GM21825 (cell line): ENCODE measurements at regions not wholly inside any gene's neighbourhood (a gene's known extent, or its start where the extent isn't known, plus 50 kb on each side); places are given as distances from the start of the nearest gene placed in this dataset.

ENCODE experiments used
- ATAC-seq: cut with Tn5 transposase; IDR thresholded peaks from one replicate; pipeline ENCODE4 v1.9.1; 2021; ENCODE audit warnings: mild to moderate bottlenecking, moderate library complexity; ENCODE audit not compliant: unreplicated experiment

- no peak for ATAC-seq
These were observed 280.9 kb downstream of the NSG2 start for GRCh38 chr5:174326372-174326771.

- no peak for ATAC-seq
These were observed 281.9 kb downstream of the NSG2 start for GRCh38 chr5:174327317-174327864.

- ATAC-seq = no peak
These were observed 282.4 kb downstream of the NSG2 start for GRCh38 chr5:174327896-174328295.

DNA sequence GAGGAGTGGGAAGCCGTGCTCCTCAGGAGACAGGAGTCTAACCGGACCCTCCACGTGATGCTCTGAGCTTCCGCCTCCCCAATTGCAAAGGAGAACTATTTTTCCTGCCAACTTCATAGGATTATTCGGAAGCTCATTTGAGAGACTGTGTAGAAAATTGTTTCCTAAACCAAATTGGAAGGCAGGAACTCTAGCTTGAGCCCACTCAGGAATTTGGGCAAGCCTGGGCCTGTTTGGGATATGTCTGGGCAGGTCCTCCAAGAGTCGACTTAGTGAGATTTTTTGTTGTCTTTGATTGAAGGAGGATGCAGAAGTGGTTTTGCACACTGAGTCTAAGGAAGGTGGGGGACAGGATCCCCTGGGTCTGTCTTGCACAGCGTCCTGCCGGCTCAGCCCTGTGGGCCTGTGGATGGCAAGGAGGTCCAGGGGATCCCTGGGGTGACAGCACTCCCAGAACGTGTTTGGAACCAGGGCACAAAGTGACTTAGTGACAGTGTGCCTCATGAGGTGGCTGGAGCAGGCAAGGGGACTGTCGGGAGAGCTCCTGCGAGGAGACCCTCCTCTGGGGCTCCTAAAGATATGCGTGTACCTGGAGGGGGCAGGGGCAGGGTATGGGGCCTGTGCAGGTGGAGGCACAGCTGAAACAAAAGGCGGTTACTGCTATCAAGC lies 283.3 kb downstream of the NSG2 start:
- ATAC-seq = no peak

DNA sequence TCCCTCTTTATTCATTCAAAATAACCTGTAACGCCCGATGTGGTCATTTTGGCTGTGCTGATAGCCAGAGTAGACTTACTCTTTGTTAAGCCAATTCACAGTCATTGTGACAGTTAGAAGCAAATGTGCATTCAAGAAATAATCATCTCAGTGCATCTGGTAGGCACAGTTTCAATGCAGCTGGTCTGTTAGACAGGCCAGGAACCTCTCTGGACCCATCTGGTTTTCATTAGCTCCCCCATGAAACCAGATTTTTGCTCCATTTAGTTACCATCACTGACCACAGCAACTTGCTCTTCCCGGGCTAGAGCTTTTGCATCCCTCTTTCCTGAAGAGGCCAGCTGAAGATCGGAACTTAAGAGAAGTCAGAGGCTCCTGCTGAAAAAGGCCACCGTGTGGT lies 284.2 kb downstream of the NSG2 start:
- no peak for ATAC-seq

DNA sequence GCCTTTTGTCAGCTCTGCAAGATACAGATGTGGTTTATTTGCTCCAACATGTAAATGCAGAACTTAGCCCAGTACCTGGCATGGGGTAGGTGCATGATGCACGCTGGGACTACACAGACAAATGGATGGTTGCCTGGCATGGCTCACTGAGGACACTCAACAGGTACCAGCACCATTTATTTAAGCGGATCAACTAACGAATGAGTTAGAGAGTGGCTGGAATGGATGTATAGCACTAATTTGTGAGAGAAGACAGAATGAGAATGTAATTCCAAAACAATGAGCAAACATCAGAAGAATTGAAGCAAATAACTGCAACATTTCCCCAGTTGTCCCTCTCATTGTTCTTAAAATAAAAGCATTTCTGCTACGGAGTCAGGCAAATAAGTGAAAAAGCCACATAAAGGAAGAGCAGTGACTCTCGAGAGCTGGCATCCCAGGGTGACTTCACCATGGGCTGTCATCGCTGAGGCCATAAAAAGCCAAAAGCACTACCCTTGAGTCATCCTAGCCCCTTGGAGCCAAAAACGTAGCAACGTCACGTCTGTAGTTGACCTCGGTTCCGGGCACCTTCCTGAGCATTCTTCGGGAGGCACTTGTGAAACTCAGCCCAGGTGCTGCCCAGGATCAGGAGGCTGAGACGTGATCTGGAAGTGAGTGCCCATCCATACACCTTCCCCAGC lies 290.3 kb downstream of the NSG2 start:
- ATAC-seq = no peak

GRCh38 chr5:174336479-174336878 lies 291.0 kb downstream of the NSG2 start:
- no peak for ATAC-seq

DNA sequence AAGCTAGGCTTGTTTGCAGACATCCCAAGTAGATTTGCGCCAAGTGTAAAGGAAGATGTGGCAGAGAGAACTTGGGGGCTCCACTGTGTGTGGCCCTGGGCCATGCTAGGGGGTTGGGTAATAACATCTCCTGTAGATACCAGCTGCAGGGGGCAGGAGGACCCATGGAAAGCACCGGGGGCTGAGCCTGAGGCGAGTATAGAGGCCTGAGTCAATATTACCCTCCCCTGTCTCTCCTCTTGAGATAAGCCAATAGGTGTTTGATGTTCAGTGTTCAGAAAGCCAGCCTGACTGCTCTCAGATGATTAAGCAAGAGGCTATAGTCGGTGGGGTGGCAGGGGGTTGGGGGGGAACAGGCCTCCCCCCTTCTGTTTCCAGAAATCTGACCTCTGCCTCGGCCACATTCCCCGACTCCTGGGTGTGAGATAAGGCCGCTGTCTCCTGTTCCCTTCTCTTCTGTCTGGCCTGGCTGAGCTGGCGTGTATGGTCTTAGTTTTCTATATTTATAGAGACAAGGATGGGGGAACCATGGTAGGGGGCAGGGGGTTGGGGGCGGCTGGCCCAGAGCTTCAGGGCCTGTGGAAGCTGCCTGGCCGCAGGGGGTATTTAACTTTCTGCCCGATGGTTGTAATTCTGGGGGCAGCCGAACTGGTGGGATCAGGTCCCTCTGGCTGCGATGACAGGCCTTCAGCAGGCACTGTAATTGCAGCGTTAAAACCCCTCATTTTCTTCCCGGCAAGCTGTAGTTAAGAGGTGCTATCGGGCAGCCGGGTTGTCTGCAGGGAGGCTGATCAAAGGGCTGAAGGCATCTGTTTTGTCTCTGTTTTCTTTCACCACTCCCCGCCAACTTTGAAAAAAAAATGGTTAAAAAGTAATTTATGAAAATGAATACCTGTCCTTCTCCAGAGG lies 292.0 kb downstream of the NSG2 start:
- no peak for ATAC-seq

GRCh38 chr5:174338185-174339010 lies 292.9 kb downstream of the NSG2 start:
- ATAC-seq = no peak

DNA sequence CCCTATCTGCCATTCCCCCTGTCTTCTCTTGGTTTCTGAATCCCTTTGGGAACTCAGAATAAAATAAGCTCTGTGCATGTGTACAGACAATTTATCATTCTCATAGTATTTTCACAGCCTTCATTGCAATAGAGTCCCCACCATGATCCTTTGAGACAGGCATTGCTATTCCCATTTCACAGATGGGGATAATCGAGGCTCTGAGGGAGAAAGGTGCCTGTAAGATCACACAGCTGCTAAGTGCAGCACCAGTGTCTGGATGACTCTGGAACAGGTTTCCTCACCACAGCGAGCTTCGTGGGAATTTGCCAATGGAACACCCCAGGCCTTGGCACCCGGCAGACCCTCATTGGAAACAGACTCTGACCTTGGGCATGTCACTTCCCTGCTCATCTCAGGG lies 293.6 kb downstream of the NSG2 start:
- ATAC-seq = no peak

DNA sequence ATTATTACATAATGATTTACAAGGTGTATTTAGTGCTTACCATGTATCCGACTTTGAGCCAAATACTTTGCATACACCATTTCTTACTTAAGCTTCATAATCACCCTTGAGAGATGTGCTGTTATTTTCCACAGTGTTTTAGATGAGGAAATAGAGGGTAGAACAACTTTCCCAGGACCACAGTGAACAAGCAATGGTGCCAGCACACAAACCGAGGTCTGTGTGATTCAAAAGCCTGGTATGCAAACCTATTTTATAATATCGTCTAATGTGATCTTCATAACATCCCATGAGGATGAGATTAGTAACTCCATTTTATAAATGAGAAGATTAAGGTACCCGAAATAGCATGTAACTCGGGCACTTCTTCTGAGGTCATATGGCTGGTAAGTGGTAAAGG lies 294.7 kb downstream of the NSG2 start:
- no peak for ATAC-seq

GRCh38 chr5:174342696-174343095 lies 297.2 kb downstream of the NSG2 start:
- ATAC-seq = no peak

GRCh38 chr5:174343826-174344225 lies 298.3 kb downstream of the NSG2 start:
- no peak for ATAC-seq

GRCh38 chr5:174344335-174344734 lies 298.8 kb downstream of the NSG2 start:
- ATAC-seq = no peak

GRCh38 chr5:174347183-174347582 lies 301.7 kb downstream of the NSG2 start:
- no peak for ATAC-seq

- ATAC-seq = no peak
These were observed 302.9 kb downstream of the NSG2 start for GRCh38 chr5:174348311-174348981.

DNA sequence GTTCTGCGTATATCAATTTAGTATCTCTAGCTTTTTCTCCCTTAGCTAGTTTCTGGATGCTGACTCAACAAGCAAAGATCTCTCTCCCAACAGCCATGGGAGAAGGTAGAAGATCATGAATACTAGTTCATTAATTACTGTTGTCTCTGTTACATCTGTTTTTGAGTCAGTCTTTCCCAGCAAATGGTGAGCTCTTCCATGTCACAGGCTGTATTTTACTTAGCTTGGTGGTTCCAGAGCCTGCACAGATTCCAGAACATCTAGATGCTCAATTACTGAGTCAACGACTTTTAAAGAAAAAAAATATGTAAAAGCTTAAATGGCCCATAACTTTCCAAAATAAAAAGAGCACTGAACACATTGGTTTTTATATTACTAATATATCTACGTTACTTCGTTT lies 307.2 kb downstream of the NSG2 start:
- no peak for ATAC-seq

GRCh38 chr5:174354571-174354970 lies 309.1 kb downstream of the NSG2 start:
- ATAC-seq = no peak

DNA sequence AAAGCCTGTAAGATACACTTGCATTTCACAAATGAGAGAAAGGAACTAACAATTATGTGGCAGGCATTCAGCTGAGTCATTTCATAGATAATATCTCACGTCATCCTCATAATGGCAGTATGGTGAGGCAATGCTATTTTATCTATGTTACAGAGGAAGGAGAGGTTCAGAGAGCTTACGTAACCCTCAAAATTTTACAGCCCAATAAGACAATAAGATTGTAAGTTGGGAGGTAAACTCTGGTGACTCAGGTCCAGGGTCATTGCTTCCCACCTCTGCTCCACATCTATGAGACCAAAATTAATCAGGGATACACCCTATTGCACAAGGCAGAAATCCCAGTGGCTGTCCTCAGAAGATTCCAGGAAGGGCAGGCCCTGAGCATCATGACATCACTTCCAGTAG lies 309.7 kb downstream of the NSG2 start:
- no peak for ATAC-seq

- ATAC-seq = no peak
These were observed 310.5 kb downstream of the NSG2 start for GRCh38 chr5:174355995-174356394.
